Amygdala (tissue), 56 donors: ENCODE measurements at regions not wholly inside any gene's neighbourhood (a gene's known extent, or its start where the extent isn't known, plus 50 kb on each side); places are given as distances from the start of the nearest gene placed in this dataset.

ENCODE experiments used
- DNase-seq, 56 donors: peaks; one replicate each; lab custom pipeline; 2025; lab: John Stamatoyannopoulos, UW

DNA sequence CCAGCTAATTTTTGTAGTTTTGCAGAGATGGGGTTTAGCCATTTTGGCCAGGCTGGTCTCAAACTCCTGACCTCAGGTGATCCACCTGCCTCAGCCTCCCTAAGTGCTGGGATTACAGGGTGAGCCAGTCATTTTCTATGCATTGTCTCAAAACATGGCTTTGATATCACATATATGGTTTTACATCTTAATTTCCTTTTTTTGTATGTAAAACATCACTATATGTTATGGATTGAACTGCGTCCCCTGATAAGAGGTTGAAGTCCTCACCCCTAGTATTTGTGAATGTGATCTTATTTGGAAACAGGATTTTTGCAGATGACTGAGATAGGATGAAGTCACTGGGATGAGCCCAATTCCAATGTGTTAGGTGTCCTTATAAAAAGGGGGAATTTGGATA lies 89.8 kb upstream of the MYCN start:
- DNase-seq, result no peak

DNA sequence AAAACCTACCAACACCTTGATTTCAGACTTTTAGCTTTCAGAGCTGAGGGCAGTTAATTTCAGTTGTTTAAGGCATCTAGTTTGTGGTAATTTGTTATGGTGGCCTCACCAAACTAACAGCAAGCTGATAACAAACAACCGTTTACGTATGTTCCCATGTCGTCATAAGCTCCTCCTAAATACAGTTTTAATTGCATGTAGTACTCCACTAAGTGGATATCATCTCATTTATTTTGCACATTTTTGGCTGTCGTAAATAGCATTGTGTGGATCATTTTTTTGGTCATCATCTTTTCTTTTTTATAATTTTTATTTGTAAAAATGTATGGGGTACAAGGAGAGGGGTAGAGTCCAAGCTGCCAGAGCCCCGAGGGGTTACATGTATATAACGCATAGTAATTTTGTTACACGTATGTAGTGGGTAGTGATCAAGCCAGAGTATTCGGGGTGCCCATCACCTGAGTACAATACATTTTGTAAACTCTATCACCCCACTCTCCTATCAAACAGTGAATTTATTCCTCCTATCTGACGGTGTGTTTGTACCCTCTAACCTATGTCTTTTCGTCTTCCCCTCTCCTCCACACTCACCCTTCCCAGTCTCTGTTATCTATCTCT lies 89.2 kb upstream of the MYCN start:
- DNase-seq, result no peak

DNA sequence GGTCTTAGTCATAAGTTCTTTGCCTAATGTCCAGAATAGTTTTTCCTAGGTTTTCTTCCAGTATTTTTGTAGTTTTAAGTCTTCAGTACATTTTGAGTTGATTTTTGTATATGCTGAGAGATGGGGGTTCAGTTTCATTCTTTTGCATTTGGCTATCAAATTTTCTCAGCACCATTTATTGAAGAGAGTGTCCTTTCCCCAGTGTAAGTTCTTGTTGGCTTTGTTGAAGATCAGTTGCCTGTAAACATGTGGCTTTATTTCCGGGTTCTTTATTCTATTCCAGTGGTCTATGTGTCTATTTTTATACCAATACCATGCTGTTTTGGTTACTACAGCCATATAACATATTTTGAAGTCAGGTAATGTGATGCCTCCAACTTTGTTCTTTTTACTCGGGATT lies 87.5 kb upstream of the MYCN start:
- DNase-seq, result no peak

DNA sequence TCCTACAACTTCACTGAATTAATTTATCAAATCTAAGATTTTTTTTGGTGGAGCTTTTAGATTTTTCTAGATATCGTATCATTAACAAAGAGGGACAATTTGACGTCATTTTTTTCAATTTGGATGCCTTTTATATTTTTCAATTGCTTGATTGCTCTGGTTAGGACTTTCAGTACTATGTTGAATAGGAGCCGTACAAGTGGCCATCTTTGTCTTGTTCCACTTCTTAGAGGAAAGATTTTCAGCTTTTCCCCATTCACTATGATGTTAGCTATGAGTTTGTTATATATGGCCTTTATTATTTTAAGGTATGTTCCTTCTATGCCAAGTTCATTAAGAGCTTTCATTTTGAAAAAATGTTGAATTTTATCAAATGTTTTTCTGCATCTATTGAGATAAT lies 86.4 kb upstream of the MYCN start:
- no peak for DNase-seq

DNA sequence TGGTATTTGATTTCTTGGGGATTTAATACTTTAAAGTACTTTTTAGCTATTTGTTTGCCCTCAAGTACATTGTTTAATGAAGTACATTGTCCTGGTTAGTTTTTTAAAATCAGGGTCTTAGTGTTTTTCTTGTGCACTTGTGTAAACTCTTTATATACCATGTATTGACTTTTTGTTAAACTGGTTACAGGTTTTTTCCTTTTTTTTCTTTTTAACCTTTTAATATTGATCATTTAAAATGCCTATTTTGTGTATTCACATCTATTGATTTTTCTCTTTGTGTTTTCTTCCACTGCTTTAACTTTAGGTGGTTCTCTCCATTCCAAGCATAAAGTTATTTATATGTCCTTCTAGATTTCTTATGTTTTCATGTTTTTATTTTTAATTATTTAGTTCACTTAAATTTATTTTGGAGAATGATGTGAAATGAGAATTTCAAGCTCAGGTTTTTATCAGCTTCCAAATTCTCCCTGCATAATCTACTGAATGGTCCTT lies 84.5 kb upstream of the MYCN start:
- no peak for DNase-seq

DNA sequence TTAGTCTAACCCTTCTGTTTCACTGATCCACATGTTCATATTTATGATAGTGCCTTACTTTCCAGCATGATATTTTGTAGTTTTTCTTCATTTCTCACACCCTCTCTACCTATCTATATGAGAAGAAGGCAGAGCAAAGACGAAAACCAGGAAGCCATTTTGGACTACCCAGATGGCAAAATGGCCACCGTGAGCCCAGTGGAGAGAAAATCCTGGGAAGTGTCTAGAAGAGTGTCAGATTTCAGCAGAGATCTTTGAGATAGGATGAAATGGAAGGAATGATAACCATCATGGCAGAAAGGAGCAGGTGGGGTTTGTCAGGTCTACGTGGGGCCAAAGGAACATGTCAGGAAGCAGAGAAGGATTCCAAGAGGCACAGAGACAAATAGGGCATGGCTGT lies 84.0 kb upstream of the MYCN start:
- no peak for DNase-seq

DNA sequence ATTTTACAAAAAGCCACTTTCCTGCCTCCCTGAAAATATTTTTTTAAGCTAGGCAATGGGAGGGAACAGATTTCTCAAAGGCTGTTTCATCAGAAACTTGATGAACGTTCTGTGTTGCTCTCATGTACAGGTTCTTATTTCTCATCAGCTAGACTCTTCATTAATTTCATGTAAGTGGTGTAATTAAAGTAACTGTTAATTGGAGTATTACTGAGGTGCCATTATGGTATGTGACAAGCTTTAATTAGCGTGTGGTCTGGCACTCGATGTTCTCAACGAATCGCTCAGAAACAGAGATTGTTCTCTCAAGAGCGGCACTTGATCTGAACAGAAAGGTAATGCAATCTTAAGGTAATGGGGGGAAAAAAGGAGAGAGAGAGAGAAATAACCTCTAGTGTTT lies 81.9 kb upstream of the MYCN start:
- no peak for DNase-seq

DNA sequence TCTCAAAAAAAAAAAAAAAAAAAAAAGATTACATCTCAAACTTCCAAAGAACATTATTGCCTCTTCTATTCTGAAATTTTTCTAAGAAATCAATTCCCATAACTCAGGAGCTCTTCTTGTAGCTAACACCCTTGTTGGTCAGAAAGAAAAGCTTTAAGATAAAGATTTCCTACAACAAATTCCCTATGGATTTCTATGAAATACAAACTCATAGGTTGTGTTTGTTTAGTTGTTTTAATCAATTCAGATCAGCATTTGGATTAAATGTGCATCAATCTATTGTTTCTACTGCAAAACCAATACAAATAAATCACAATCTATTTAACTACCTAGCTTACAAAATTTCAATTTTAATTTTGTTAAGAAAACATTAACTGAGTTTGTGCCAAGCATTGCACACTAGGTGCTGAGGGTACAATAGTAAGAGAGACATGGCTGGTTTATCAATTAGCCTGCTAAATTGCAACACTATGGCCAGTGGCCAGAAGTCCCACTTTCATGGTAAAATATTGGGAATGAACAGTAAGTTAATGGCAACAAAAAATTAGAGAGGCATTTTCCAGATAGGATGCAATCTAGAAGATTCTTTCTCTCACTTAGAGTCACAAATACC lies 80.2 kb upstream of the MYCN start:
- DNase-seq, result no peak

DNA sequence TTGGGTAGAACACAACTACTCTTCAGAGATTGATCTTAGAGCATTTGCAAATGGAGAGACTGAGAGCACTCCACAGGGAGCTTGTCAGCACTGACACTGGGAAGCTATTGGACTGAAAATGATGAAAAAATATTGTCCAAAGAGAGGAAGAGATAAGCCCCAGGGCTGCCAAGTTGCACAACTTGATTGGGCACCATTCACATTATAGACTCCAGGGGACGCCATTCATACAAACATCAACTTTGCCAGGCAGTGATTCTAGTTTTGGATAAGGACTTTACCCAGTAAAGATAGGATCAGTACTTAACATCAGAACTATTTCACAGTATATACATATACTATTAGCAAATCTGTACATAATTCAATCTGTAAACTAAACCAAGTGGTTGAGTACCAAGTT lies 79.6 kb upstream of the MYCN start:
- DNase-seq, result no peak

DNA sequence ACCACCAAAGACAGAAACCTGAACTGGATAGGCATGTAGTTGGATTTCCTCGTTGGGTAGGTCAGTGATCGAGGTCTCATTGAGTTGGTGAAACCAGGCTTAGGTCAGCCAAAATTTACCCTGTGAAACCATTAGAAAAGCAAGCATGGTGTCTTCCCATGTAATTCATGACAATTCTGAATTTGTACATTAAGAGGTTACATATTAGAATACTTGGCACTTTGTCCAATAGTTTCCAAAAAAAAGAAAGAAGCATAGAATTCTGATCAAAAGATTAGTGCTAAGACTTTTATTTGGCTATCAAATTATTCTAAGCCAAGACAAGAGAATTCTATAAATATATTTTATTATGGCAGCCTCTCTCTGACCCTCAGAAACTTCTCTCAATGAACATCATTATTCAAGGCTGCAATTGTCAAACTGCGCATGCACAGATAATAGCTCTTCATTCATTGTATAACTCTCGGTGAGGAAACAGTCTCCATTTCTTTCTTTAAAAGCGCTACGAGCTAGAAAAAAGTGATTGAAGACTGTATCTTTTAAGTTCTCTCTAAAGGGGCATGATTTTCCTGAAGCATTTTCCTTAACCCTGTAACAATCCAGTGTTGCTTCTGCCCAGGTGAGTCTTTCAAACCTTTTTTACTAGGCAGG lies 79.1 kb upstream of the MYCN start:
- DNase-seq, result no peak

DNA sequence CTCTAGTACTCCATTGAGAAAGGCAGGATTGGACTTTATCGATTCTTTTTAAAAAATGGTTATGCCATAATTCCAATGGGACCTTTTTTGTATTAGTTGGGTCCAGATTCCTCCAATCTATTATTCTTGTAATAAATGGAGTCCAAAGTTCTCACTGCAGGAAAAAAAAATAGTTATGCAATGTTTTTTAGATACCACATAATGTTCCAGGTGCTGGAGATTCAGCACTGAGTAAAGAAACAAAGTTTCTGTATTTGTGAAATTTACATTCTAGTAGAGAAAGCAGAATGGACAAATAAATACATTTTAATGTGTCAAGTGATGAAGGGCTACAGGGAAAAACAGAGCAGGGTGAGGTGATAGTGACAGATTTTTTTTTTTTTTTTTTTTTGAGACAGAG lies 78.5 kb upstream of the MYCN start:
- no peak for DNase-seq

DNA sequence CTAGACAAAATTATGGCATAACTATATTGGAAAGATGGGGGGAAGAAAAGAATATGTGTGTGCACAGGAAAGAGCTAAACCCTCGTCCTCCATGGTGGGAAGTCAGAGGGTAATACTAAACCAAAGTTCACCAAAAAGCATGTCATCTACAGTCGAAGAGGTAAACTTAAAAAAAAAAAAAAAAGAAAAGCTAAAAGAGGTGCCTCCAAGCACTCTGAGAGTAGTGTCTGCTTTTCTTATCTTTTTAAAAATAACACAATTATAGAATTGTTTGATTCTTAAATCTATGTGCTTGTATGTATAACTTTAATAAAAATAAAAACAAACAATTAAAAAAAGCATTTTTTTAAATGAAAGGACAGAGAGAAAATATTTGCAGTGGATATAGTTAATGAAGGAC lies 77.3 kb upstream of the MYCN start:
- no peak for DNase-seq

DNA sequence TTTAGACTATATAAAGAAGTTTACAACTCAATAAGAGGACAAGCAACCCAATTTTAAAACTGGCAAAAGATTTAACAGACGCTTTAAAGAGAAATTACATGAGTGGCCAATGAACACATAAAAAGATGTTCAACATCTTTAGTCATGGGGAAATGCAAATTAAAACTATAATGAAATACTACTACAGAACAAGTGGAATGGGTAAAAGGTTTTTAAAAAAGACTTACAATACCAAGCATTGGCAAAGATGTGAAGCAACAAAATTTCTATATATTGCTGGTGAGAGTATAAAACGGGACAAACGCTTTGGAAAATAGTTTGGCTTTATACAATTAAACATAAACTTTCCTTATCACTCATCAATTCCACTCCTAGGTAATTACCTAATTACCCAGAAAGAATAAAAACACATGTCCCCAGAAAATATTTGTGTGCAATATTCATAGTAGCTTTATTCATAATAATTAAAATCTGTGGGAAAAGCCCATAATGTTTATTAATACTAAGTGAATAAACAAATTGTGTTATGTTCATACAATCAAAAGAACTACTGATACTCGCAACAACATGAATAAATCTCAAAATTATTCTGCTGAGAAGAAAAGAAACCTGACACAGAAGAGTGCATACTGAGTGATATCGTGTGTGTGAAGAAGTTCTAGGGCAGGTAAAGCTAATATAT lies 76.7 kb upstream of the MYCN start:
- no peak for DNase-seq

DNA sequence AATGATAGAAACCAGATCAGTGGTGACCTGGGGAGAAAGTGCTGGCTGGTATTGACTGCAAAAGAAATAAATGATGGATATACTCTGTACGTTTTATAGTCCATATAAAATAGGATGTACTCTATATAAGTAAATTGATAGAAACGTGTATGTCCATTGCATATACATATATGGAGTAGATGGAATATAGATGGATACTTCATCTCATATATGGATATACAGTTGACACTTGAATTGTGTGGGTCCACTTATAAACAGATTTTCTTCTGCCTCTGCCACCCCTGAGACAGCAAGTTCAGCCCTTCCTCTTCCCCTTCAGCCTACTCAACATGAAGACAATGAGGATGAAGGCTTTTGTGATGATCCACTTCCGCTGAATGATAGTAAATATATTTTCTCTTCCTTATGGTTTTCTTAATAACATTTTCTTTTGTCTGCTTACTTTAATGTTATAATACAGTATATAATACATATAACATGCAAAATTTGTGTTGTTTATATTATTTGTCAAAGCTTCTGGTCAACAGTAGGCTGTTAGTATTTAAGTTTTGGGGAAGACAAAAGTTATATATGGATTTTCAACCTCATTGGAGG lies 76.1 kb upstream of the MYCN start:
- DNase-seq, result no peak

DNA sequence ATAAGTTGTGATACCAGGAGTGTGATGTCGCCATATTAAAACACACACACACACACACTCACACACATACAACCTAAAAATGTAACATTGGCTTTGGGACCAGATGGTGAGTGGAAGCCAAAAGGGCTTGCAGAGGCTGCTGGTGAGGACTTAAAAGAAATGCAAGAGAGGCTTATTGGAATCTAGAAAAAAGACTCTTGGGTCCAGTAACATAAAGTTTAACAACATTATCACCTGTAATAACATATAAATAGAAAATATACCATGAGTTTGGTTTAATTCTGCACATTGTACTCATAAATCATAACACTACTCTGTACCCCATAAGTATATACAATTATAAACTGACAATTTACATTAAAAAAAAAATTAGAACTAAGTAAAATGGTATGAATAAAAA lies 74.4 kb upstream of the MYCN start:
- no peak for DNase-seq

DNA sequence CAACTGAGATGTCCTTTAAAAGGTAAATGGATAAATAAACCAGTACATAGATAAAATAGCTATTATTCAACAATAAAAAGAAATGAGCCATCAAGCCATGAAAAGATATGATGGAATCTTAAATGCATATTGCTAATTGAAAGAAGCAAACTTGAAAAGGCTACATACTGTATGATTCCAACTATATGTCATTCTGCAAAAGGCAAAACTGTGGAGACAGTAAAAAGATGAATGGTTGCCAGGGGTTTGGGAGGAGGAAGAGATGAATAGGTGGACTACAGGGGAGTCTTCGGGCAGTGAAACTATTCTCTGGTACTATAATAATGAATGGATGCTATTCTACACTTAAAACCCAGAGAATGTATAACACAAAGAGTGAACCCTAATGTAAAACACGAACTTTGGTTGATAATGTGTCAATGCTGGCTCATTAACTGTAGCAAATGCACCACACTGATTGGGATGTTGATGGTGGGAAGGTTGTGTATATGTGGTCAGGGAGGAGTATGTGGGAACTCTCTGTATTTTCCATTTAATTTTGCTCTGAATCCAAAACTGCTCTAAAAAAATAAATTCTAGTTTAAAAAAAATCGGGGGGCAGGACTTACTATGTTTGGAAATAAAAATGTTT lies 73.7 kb upstream of the MYCN start:
- no peak for DNase-seq

DNA sequence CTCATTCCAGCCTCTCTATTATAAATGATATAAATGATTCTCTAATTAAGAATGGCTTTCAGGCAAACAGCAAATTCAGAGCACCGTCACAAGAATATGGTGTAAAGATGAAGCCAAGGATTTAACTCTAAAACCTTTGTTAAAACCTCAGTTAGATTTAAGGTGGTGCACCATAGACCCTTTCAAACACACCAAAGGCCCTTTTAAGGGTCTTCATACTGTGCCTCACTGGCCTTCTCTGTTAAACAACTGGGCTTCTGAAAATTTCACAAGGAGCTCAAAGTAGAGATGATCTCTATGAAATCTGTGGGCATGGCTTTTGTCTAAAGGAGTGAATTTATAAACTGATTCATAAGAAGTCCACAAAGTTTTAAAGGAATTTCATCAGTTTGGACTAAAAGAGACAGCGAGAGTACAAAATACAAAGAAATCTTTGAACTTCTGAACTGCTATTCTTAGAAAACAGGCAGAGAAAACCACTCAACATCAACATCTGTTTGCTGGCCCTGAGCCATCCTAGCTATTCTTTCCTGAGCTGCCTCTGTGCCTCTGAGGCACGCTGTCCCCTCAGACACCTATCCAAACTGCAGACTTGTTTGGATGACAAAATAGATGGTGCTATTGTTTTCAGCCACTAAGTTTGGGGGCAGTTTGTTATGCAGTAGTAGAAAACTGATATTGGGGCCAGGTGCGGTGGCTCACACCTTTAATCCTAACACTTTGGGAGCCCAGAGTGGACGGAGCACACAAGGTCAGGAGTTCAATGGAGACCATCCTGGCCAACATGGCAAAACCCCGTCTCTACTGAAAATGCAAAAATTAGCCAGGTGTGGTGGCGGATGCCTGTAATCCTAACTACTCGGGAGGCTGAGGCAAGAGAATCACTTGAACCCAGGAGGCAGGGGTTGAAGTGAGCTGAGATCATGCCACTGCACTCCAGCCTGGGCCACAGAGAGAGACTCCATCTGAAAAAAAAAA lies 72.9 kb upstream of the MYCN start:
- DNase-seq, result no peak

DNA sequence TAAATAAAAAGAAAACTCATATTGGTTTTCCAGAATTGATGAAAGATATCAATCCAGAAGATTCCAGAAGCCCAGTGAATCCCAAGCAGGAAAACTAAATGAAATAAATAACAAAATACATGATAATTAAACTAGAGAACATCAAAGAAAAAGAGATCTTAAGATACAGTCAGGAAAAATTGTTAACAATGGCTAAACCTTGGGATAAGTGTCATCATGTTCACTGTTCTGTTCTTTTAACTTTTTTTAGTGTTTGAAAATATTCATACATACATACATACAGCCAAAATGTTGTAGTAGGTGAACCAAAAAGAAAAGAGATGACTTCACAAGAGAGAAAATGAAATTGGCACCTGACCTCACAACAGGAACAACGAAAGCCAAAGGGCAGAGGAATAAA lies 72.2 kb upstream of the MYCN start:
- DNase-seq, result no peak

DNA sequence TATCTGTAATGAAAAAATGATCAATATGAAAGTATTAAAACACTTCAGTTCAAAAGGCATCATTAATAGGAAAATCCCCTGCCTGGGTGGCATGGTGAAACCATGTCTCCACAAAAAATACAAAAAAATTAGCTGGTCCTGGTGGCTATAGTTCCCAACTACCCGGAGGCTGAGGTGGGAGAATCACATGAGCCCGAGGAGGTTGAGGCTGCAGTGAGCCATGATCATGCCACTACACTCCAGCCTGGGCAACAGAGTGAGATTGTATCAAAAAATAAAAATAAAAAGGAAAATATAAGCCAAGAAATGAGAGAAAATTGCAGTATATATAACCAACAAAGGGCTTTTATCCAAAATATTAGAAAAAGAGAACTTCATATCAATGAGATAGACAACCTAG lies 71.6 kb upstream of the MYCN start:
- DNase-seq, result no peak

DNA sequence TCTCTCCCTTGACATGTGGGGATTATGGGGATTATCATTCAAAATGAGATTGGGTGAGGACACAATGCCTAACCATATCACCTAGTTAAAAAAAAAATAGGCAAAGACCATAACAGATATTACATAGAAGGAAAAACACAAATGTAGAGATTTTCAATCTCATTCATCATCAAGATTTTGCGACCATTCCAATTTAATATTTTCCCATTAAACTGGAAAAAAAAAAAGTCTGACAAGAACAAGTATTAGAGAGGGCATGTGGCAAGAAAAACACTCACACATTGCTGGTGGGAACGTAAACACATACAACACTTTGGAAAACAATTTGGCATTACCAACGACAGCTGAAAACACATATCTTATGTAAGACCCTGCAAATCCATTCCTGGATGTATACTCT lies 71.0 kb upstream of the MYCN start:
- no peak for DNase-seq
